Liver (tissue), 8 donors: ENCODE measurements at regions not wholly inside any gene's neighbourhood (a gene's known extent, or its start where the extent isn't known, plus 50 kb on each side); places are given as distances from the start of the nearest gene placed in this dataset.

Experiments
- DNase-seq: peaks from one replicate; pipeline ENCODE4 v3.0.0-alpha.2; 2017; ENCODE audit warnings: low spot score
- H3K27ac ChIP-seq, 2 donors: one replicate each; pipeline ENCODE4 v1.7.0; 2013; ENCODE audit warnings: inconsistent platforms in 2 of 2, low read length in 2 of 2, control low read depth in 1 of 2, low read depth in 1 of 2, mild to moderate bottlenecking in 1 of 2
- H3K27me3 ChIP-seq, 4 donors: one replicate each; pipeline versions ENCODE4 v1.6.1 to v1.7.0; 2013; ENCODE audit warnings: low read length in 3 of 4, inconsistent platforms in 1 of 4, mild to moderate bottlenecking in 1 of 4, moderate library complexity in 1 of 4; ENCODE audit not compliant: control insufficient read depth in 4 of 4, insufficient read depth in 4 of 4
- H3K36me3 ChIP-seq, 4 donors: one replicate each; pipeline versions ENCODE4 v1.6.1 to v1.7.0; 2013; ENCODE audit warnings: low read length in 3 of 4, mild to moderate bottlenecking in 3 of 4, low read depth in 1 of 4, moderate library complexity in 1 of 4; ENCODE audit not compliant: control insufficient read depth in 4 of 4, insufficient read depth in 3 of 4
- H3K4me1 ChIP-seq, 4 donors: one replicate each; pipeline versions ENCODE4 v1.6.1 to v1.7.0; 2013; ENCODE audit warnings: low read length in 3 of 4, mild to moderate bottlenecking in 3 of 4, moderate library complexity in 1 of 4; ENCODE audit not compliant: control insufficient read depth in 4 of 4, insufficient read depth in 4 of 4
- H3K4me3 ChIP-seq, 3 donors: one replicate each; pipeline versions ENCODE4 v1.6.1 to v1.7.0; 2013; ENCODE audit warnings: low read length in 3 of 3, control low read depth in 1 of 3, low read depth in 1 of 3, mild to moderate bottlenecking in 1 of 3
- H3K9ac ChIP-seq, 2 donors: one replicate each; pipeline ENCODE4 v1.7.0; 2013; ENCODE audit warnings: low read length in 2 of 2, mild to moderate bottlenecking in 2 of 2, moderate library complexity in 2 of 2, control low read depth in 1 of 2, low read depth in 1 of 2
- H3K9me3 ChIP-seq, 4 donors: one replicate each; pipeline versions ENCODE4 v1.6.1 to v1.7.0; 2013; ENCODE audit warnings: low read length in 3 of 4; ENCODE audit not compliant: control insufficient read depth in 4 of 4
- EGR1 ChIP-seq, 2 donors: IDR thresholded peaks; 2 replicates each; pipeline ENCODE4 v1.6.1; 2016 to 2018; ENCODE audit warnings: antibody characterized with exemption in 2 of 2, low read depth in 2 of 2
- FOXA1 ChIP-seq: IDR thresholded peaks from 2 replicates; pipeline ENCODE4 v1.6.1; 2016; ENCODE audit warnings: antibody characterized with exemption
- FOXA2 ChIP-seq: IDR thresholded peaks from 2 replicates; pipeline ENCODE4 v1.6.1; 2016; ENCODE audit warnings: antibody characterized with exemption
- GABPA ChIP-seq, 2 donors: IDR thresholded peaks in 1 of 2; conservative IDR thresholded peaks in 1 of 2; 2 replicates each; pipeline ENCODE4 v1.6.1; 2016; ENCODE audit warnings: antibody characterized with exemption in 2 of 2, mild to moderate bottlenecking in 1 of 2, moderate library complexity in 1 of 2
- HNF4A ChIP-seq, 2 donors: conservative IDR thresholded peaks; 2 replicates each; pipeline ENCODE4 v1.6.1; 2016; ENCODE audit warnings: antibody characterized with exemption in 2 of 2, mild to moderate bottlenecking in 2 of 2
- HNF4G ChIP-seq: IDR thresholded peaks from 2 replicates; pipeline ENCODE4 v1.6.1; 2016; ENCODE audit warnings: antibody characterized with exemption
- JUND ChIP-seq, 2 donors: IDR thresholded peaks; 2 replicates each; pipeline ENCODE4 v1.6.1; 2016; ENCODE audit warnings: antibody characterized with exemption in 2 of 2
- MAX ChIP-seq: IDR thresholded peaks from 2 replicates; pipeline ENCODE4 v1.6.1; 2016; ENCODE audit warnings: antibody characterized with exemption
- NR2F2 ChIP-seq: IDR thresholded peaks from 2 replicates; pipeline ENCODE4 v1.6.1; 2016; ENCODE audit warnings: antibody characterized with exemption
- RAD21 ChIP-seq, 2 donors: IDR thresholded peaks; 2 replicates each; pipeline ENCODE4 v1.6.1; 2016; ENCODE audit warnings: antibody characterized with exemption in 2 of 2, mild to moderate bottlenecking in 2 of 2
- REST ChIP-seq: IDR thresholded peaks from 2 replicates; pipeline ENCODE4 v1.6.1; 2016; ENCODE audit warnings: antibody characterized with exemption, mild to moderate bottlenecking
- RXRA ChIP-seq, 2 donors: IDR thresholded peaks; 2 replicates each; pipeline ENCODE4 v1.6.1; 2017 to 2018; ENCODE audit warnings: antibody characterized with exemption in 2 of 2, mild to moderate bottlenecking in 1 of 2
- SP1 ChIP-seq: IDR thresholded peaks from 2 replicates; pipeline ENCODE4 v1.6.1; 2018; ENCODE audit warnings: antibody characterized with exemption, mild to moderate bottlenecking
- TAF1 ChIP-seq: conservative IDR thresholded peaks from 2 replicates; pipeline ENCODE4 v1.6.1; 2016; ENCODE audit warnings: antibody characterized with exemption, mild to moderate bottlenecking
- YY1 ChIP-seq: IDR thresholded peaks from 2 replicates; pipeline ENCODE4 v1.6.1; 2016; ENCODE audit warnings: antibody characterized with exemption, mild to moderate bottlenecking
- WGBS: extraction: QIAGEN DNeasy Blood & Tissue Kit; methylation state at CpG from one replicate; pipeline ENCODE4 v1.1.7; 2013; 5-methylcytosine and 5-hydroxymethylcytosine counted together
- TF ChIP-seq, protein P1 (sequence below): IDR thresholded peaks from 2 replicates; pipeline ENCODE4 v1.6.1; 2016; ENCODE audit warnings: antibody characterized with exemption
- TF ChIP-seq, protein P2 (sequence below): IDR thresholded peaks from 2 replicates; pipeline ENCODE4 v1.6.1; 2016; ENCODE audit warnings: antibody characterized with exemption
- TF ChIP-seq, protein P3 (sequence below): fragments of 150-350 bp; IDR thresholded peaks from 2 replicates; pipeline ENCODE4 v1.5.1; 2017; ENCODE audit warnings: improper control_type of control experiment, low read depth, low read length; ENCODE audit not compliant: missing input control
- donor health status: healthy.
- donor health status: healthy.
- donor health status: healthy.
- donor health status: healthy.
- donor health status: healthy.

DNA sequence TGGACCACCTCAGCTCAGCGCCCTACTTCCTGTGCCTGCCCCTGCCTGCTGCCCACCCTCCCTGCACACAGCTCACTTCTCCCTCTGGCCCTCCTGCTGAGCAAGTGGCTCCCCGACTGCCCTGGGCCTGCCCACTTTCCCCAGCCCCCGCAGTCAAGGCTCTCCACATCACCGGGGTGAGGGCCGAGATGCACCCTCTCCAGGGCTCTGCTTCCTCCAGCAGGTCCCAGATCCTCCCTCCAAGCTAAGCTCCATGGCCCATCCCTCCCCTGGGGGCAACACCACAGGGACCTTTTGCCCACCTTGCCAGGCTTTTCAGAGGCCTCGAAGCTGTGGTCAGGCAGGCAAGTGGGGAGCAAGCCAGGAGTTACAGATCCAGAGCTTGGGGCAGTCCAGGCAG is 820.2 kb downstream of the KCNJ18 start (continued):
- TF ChIP-seq NR2F2: no peak
- TF ChIP-seq RXRA (IDR thresholded peaks at IDR 0.05): no peak
- TF ChIP-seq FOXA1: no peak

GRCh38 chr17:22512997-22513538 is 820.7 kb downstream of the KCNJ18 start:
- H3K9me3 ChIP-seq: no peaks in the 10 kb centered on the region
- 71% methylated on average over 21 of the region's 21 CpGs for WGBS
- H3K4me3 ChIP-seq: no peak overlapping the region
- no peaks in the 10 kb centered on the region for H3K36me3 ChIP-seq
- no peak overlapping the region for H3K9ac ChIP-seq
- TF ChIP-seq, protein P1, sequence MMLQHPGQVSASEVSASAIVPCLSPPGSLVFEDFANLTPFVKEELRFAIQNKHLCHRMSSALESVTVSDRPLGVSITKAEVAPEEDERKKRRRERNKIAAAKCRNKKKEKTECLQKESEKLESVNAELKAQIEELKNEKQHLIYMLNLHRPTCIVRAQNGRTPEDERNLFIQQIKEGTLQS: no peak
- TF ChIP-seq FOXA2: no peak
- TF ChIP-seq, protein P2, sequence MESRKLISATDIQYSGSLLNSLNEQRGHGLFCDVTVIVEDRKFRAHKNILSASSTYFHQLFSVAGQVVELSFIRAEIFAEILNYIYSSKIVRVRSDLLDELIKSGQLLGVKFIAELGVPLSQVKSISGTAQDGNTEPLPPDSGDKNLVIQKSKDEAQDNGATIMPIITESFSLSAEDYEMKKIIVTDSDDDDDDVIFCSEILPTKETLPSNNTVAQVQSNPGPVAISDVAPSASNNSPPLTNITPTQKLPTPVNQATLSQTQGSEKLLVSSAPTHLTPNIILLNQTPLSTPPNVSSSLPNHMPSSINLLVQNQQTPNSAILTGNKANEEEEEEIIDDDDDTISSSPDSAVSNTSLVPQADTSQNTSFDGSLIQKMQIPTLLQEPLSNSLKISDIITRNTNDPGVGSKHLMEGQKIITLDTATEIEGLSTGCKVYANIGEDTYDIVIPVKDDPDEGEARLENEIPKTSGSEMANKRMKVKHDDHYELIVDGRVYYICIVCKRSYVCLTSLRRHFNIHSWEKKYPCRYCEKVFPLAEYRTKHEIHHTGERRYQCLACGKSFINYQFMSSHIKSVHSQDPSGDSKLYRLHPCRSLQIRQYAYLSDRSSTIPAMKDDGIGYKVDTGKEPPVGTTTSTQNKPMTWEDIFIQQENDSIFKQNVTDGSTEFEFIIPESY: no peak
- no peak for TF ChIP-seq FOXA1
- no peak for TF ChIP-seq REST
- TF ChIP-seq MAX: no peak
- TF ChIP-seq GABPA (IDR thresholded peaks at IDR 0.05 in 1 of 2, conservative IDR thresholded peaks at IDR 0.05 in 1 of 2): no peak
- no peak for TF ChIP-seq TAF1
- TF ChIP-seq RXRA (IDR thresholded peaks at IDR 0.05): no peak
- no peak for TF ChIP-seq NR2F2
- no peak for TF ChIP-seq HNF4G
- TF ChIP-seq EGR1 (IDR thresholded peaks at IDR 0.05; ENCODE audit: low read depth in 2 of 2): no peak
- no peak for TF ChIP-seq HNF4A (conservative IDR thresholded peaks at IDR 0.05)
- no peak for TF ChIP-seq SP1
- no peak for TF ChIP-seq JUND (IDR thresholded peaks at IDR 0.05)
- no peak for TF ChIP-seq YY1
- TF ChIP-seq RAD21 (IDR thresholded peaks at IDR 0.05): no peak
- TF ChIP-seq, protein P3, sequence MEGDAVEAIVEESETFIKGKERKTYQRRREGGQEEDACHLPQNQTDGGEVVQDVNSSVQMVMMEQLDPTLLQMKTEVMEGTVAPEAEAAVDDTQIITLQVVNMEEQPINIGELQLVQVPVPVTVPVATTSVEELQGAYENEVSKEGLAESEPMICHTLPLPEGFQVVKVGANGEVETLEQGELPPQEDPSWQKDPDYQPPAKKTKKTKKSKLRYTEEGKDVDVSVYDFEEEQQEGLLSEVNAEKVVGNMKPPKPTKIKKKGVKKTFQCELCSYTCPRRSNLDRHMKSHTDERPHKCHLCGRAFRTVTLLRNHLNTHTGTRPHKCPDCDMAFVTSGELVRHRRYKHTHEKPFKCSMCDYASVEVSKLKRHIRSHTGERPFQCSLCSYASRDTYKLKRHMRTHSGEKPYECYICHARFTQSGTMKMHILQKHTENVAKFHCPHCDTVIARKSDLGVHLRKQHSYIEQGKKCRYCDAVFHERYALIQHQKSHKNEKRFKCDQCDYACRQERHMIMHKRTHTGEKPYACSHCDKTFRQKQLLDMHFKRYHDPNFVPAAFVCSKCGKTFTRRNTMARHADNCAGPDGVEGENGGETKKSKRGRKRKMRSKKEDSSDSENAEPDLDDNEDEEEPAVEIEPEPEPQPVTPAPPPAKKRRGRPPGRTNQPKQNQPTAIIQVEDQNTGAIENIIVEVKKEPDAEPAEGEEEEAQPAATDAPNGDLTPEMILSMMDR: no peak
- no peaks in the 10 kb centered on the region for H3K4me1 ChIP-seq
- peak; percentile 20 for DNase-seq
- no peak overlapping the region for H3K27ac ChIP-seq
- H3K27me3 ChIP-seq: no peaks in the 10 kb centered on the region
